Endothelial cell of umbilical vein (primary cell): ENCODE measurements at regions not wholly inside any gene's neighbourhood (a gene's known extent, or its start where the extent isn't known, plus 50 kb on each side); places are given as distances from the start of the nearest gene placed in this dataset.

Experiments used
- CTCF ChIP-seq, 2 donors: IDR thresholded peaks; 1 replicate in 1 of 2; 2 replicates in 1 of 2; pipeline ENCODE4 v1.5.1; 2011; ENCODE audit warnings: low read length in 2 of 2, mild to moderate bottlenecking in 2 of 2, moderate library complexity in 2 of 2, control low read depth in 1 of 2, inconsistent platforms in 1 of 2, low read depth in 1 of 2; ENCODE audit not compliant: insufficient read depth in 1 of 2; ENCODE audit errors: extremely low read depth in 1 of 2
- EZH2 ChIP-seq: IDR thresholded peaks from 2 replicates; pipeline ENCODE4 v1.6.1; 2012; ENCODE audit warnings: borderline replicate concordance, low read depth, mild to moderate bottlenecking, moderate library complexity, low read length, inconsistent platforms; ENCODE audit not compliant: severe bottlenecking
- GATA2 ChIP-seq: IDR thresholded peaks from 2 replicates; pipeline ENCODE4 v1.7.0; 2011; ENCODE audit warnings: low read depth, mild to moderate bottlenecking, moderate library complexity, mixed read lengths, low read length; ENCODE audit not compliant: insufficient read length, insufficient read depth
- MYC ChIP-seq: IDR thresholded peaks from one replicate; pipeline ENCODE4 v1.6.1; 2011; ENCODE audit warnings: mild to moderate bottlenecking, low read depth, low read length
- POLR2A ChIP-seq: IDR thresholded peaks from 2 replicates; pipeline ENCODE4 v1.6.1; 2012; ENCODE audit warnings: low read depth, mild to moderate bottlenecking, control low read depth, low read length

- TF ChIP-seq CTCF (IDR thresholded peaks at IDR 0.05; ENCODE audit: extremely low read depth in 1 of 2, insufficient read depth in 1 of 2, low read depth in 1 of 2, low read length in 2 of 2) = no peak
- TF ChIP-seq POLR2A = no peak
- TF ChIP-seq EZH2 = no peak
- no peak for TF ChIP-seq GATA2
- no peak for TF ChIP-seq MYC
Observed at GRCh38 chr20:52590100-52590499, 382.1 kb upstream of the TSHZ2 start.
